ENCODE measurements at regions not wholly inside any gene's neighbourhood (a gene's known extent, or its start where the extent isn't known, plus 50 kb on each side); places are given as distances from the start of the nearest gene placed in this dataset.

GRCh38 chr13:109510013-109510412 lies 276.4 kb downstream of the IRS2 start:
- no peak for DNase-seq

GRCh38 chr13:109509154-109509900 lies 277.1 kb downstream of the IRS2 start:
- peak; percentile 85 for DNase-seq

- DNase-seq, result no peak
Measured at GRCh38 chr13:109500146-109500773, 286.1 kb downstream of the IRS2 start.

GRCh38 chr13:109497917-109498316 lies 288.5 kb downstream of the IRS2 start:
- DNase-seq, result no peak

- no peak for DNase-seq
Measured at GRCh38 chr13:109496216-109496615, 290.2 kb downstream of the IRS2 start.

- DNase-seq, result peak; percentile 59
Measured at GRCh38 chr13:109494925-109495369, 291.4 kb downstream of the IRS2 start.

- no peak for DNase-seq
Measured at GRCh38 chr13:109485136-109485794, 301.1 kb downstream of the IRS2 start.

GRCh38 chr13:109483284-109483683 lies 303.1 kb downstream of the IRS2 start:
- DNase-seq, result no peak

- DNase-seq, result no peak
Measured at GRCh38 chr13:109481040-109481439, 305.3 kb downstream of the IRS2 start.

- DNase-seq, result no peak
Measured at GRCh38 chr13:109480011-109480955, 306.1 kb downstream of the IRS2 start.

- DNase-seq, result no peak
Measured at GRCh38 chr13:109479534-109479933, 306.8 kb downstream of the IRS2 start.

- DNase-seq, result no peak
Measured at GRCh38 chr13:109476001-109476400, 310.4 kb downstream of the IRS2 start.

- no peak for DNase-seq
Measured at GRCh38 chr13:109468123-109468522, 318.3 kb downstream of the IRS2 start.

GRCh38 chr13:109465148-109465547 lies 321.2 kb downstream of the IRS2 start:
- no peak for DNase-seq

GRCh38 chr13:109454167-109454917 lies 332.0 kb downstream of the IRS2 start:
- peak; percentile 9 for DNase-seq

GRCh38 chr13:109451726-109452125 lies 334.7 kb downstream of the IRS2 start:
- DNase-seq, result no peak

- DNase-seq, result no peak
Measured at GRCh38 chr13:109448629-109449028, 337.8 kb downstream of the IRS2 start.

- DNase-seq, result no peak
Measured at GRCh38 chr13:109447667-109448066, 338.7 kb downstream of the IRS2 start.

- no peak for DNase-seq
Measured at GRCh38 chr13:109440320-109440719, 346.1 kb downstream of the IRS2 start.

GRCh38 chr13:109439813-109440212 lies 346.6 kb downstream of the IRS2 start:
- no peak for DNase-seq

- no peak for DNase-seq
Measured at GRCh38 chr13:109436841-109437240, 349.5 kb downstream of the IRS2 start.

All from fibroblast of skin of abdomen (primary cell).